HEK293 (cell line): ENCODE measurements at regions not wholly inside any gene's neighbourhood (a gene's known extent, or its start where the extent isn't known, plus 50 kb on each side); places are given as distances from the start of the nearest gene placed in this dataset.

Source experiments
- CTCF ChIA-PET: fragments of 350-600 bp; formaldehyde crosslinking; extraction: SDS; loops from one replicate; lab custom pipeline; 2021; ENCODE audit warnings: antibody characterized with exemption; lab: Yijun Ruan, JAX
- POLR2A ChIA-PET: fragments of 300-600 bp; formaldehyde crosslinking; extraction: SDS; loops from one replicate; lab custom pipeline; 2020; ENCODE audit warnings: antibody characterized with exemption, inconsistent platforms; lab: Yijun Ruan, JAX
- H3K27ac ChIP-seq: fragments of 200-500 bp; sonication (Bioruptor generic); 2 replicates; pipeline ENCODE4 v1.5.1; 2014; ENCODE audit warnings: low read depth, low read length, control low read depth, inconsistent platforms; ENCODE audit errors: extremely low read depth
- H3K36me3 ChIP-seq, 2 experiments: fragments of 200-500 bp in 1 of 2; sonication (Bioruptor generic) in 1 of 2; 1 replicate in 1 of 2; 2 replicates in 1 of 2; pipeline ENCODE4 v1.5.1; 2014 to 2017; ENCODE audit warnings: inconsistent platforms in 2 of 2, low read length in 2 of 2; ENCODE audit not compliant: control insufficient read depth in 2 of 2, insufficient read depth in 1 of 2
- H3K4me1 ChIP-seq: fragments of 200-500 bp; sonication (Bioruptor generic); 2 replicates; pipeline ENCODE4 v1.5.1; 2014; ENCODE audit warnings: mild to moderate bottlenecking, low read length, inconsistent platforms; ENCODE audit not compliant: control insufficient read depth, insufficient read depth
- H3K4me3 ChIP-seq: 2 replicates; pipeline ENCODE4 v1.5.1; 2011; ENCODE audit warnings: low read depth, mild to moderate bottlenecking, control low read depth, low read length, moderate library complexity
- H3K9me3 ChIP-seq: fragments of 200-500 bp; sonication (Bioruptor generic); 2 replicates; pipeline ENCODE4 v1.5.1; 2014; ENCODE audit warnings: low read depth, low read length, inconsistent platforms; ENCODE audit not compliant: control insufficient read depth, insufficient read depth
- ELK4 ChIP-seq: IDR thresholded peaks from 2 replicates; pipeline ENCODE4 v1.6.1; 2011; ENCODE audit warnings: mild to moderate bottlenecking, low read depth, low read length, borderline replicate concordance
- PRDM4 ChIP-seq: fragments of 450-650 bp; formaldehyde crosslinking; IDR thresholded peaks from 2 replicates; pipeline ENCODE4 v1.5.1; 2017; ENCODE audit warnings: missing biosample characterization, missing genetic modification characterization
- ZBTB10 ChIP-seq: fragments of 450-650 bp; formaldehyde crosslinking; IDR thresholded peaks from 2 replicates; pipeline ENCODE4 v1.5.1; 2016; ENCODE audit warnings: missing biosample characterization, missing genetic modification characterization
- ZBTB21 ChIP-seq: fragments of 450-650 bp; formaldehyde crosslinking; IDR thresholded peaks from 2 replicates; pipeline ENCODE4 v1.5.1; 2017; ENCODE audit warnings: missing biosample characterization, missing genetic modification characterization
- ZFP37 ChIP-seq: fragments of 450-650 bp; formaldehyde crosslinking; IDR thresholded peaks from 2 replicates; pipeline ENCODE4 v1.5.1; 2016; ENCODE audit warnings: missing biosample characterization, missing genetic modification characterization
- ZNF114 ChIP-seq: fragments of 450-650 bp; formaldehyde crosslinking; IDR thresholded peaks from 2 replicates; pipeline ENCODE4 v1.5.0; 2017; ENCODE audit warnings: missing biosample characterization, missing genetic modification characterization
- ZNF16 ChIP-seq: fragments of 450-650 bp; formaldehyde crosslinking; IDR thresholded peaks from 2 replicates; pipeline ENCODE4 v1.5.1; 2016; ENCODE audit warnings: low read depth, missing biosample characterization, missing genetic modification characterization
- ZNF184 ChIP-seq: fragments of 450-650 bp; IDR thresholded peaks from 2 replicates; pipeline ENCODE4 v1.5.1; 2018; ENCODE audit warnings: missing biosample characterization, mild to moderate bottlenecking, missing genetic modification characterization
- ZNF19 ChIP-seq: fragments of 450-650 bp; formaldehyde crosslinking; IDR thresholded peaks from 2 replicates; pipeline ENCODE4; 2016; ENCODE audit warnings: missing biosample characterization, missing genetic modification characterization, low read depth
- ZNF239 ChIP-seq: fragments of 450-650 bp; formaldehyde crosslinking; IDR thresholded peaks from 2 replicates; pipeline ENCODE4 v1.5.1; 2016; ENCODE audit warnings: missing biosample characterization, missing genetic modification characterization
- ZNF335 ChIP-seq: fragments of 450-650 bp; formaldehyde crosslinking; conservative IDR thresholded peaks from 2 replicates; pipeline ENCODE4 v1.5.1; 2016; ENCODE audit warnings: missing biosample characterization, missing genetic modification characterization
- ZNF362 ChIP-seq: fragments of 450-650 bp; formaldehyde crosslinking; IDR thresholded peaks from 2 replicates; pipeline ENCODE4 v1.5.1; 2016; ENCODE audit warnings: missing biosample characterization, missing genetic modification characterization
- ZNF366 ChIP-seq: fragments of 450-650 bp; formaldehyde crosslinking; conservative IDR thresholded peaks from 2 replicates; pipeline ENCODE4 v1.5.1; 2016; ENCODE audit warnings: missing biosample characterization, missing genetic modification characterization
- ZNF394 ChIP-seq: fragments of 450-650 bp; formaldehyde crosslinking; IDR thresholded peaks from 2 replicates; pipeline ENCODE4 v1.5.1; 2016; ENCODE audit warnings: missing biosample characterization, missing genetic modification characterization, mild to moderate bottlenecking, moderate library complexity, borderline replicate concordance
- ZNF521 ChIP-seq: fragments of 450-650 bp; formaldehyde crosslinking; IDR thresholded peaks from 2 replicates; pipeline ENCODE4 v1.5.1; 2017; ENCODE audit warnings: missing biosample characterization, mild to moderate bottlenecking, missing genetic modification characterization
- ZNF544 ChIP-seq: fragments of 450-650 bp; formaldehyde crosslinking; IDR thresholded peaks from 2 replicates; pipeline ENCODE4 v1.5.0; 2017; ENCODE audit warnings: missing biosample characterization, missing genetic modification characterization
- ZNF558 ChIP-seq: fragments of 450-650 bp; formaldehyde crosslinking; IDR thresholded peaks from 2 replicates; pipeline ENCODE4 v1.5.1; 2016; ENCODE audit warnings: missing biosample characterization, missing genetic modification characterization
- ZNF639 ChIP-seq: fragments of 450-650 bp; formaldehyde crosslinking; IDR thresholded peaks from 2 replicates; pipeline ENCODE4 v1.5.1; 2016; ENCODE audit warnings: missing biosample characterization, missing genetic modification characterization
- ZNF747 ChIP-seq: fragments of 450-650 bp; formaldehyde crosslinking; IDR thresholded peaks from 2 replicates; pipeline ENCODE4 v1.5.1; 2016; ENCODE audit warnings: missing biosample characterization, missing genetic modification characterization
- ZNF777 ChIP-seq: fragments of 450-650 bp; formaldehyde crosslinking; IDR thresholded peaks from 2 replicates; pipeline ENCODE4 v1.5.1; 2017; ENCODE audit warnings: missing biosample characterization, missing genetic modification characterization, borderline replicate concordance

- TF ChIP-seq PRDM4 (tag by site-specific recombination): no peak
- no peak for TF ChIP-seq ZNF777 (tag by site-specific recombination)
- TF ChIP-seq ZNF114 (tag by site-specific recombination): no peak
- TF ChIP-seq ZNF558 (tag by site-specific recombination): no peak
- no peak for TF ChIP-seq ZNF521 (tag by site-specific recombination)
- TF ChIP-seq ZBTB21 (tag by site-specific recombination): no peak
- no peak for TF ChIP-seq ZNF335
- no peak for TF ChIP-seq ZNF19 (tag by site-specific recombination)
These were observed 56.8 kb upstream of the TGFBR2 start (continued) for GRCh38 chr3:30549600-30549999.

GRCh38 chr3:30550246-30550645 is 56.2 kb upstream of the TGFBR2 start:
- H3K9me3 ChIP-seq: no peaks in the 10 kb centered on the region
- ChIA-PET CTCF (no interaction called here), POLR2A (no interaction called here)
- no peaks in the 10 kb centered on the region for H3K36me3 ChIP-seq
- TF ChIP-seq ZFP37 (tag by site-specific recombination) (no peak), ELK4 (no peak), ZNF239 (no peak), ZNF639 (tag by site-specific recombination) (no peak), ZNF362 (tag by site-specific recombination) (no peak), ZBTB10 (tag by site-specific recombination) (no peak), ZNF16 (tag by site-specific recombination) (no peak), ZNF558 (tag by site-specific recombination) (no peak), ZNF394 (tag by site-specific recombination) (no peak), ZNF366 (tag by site-specific recombination) (no peak), ZNF184 (tag by site-specific recombination) (no peak), ZNF747 (tag by site-specific recombination) (no peak), ZNF544 (no peak)
- no peak overlapping the region for H3K27ac ChIP-seq
- no peak overlapping the region for H3K4me3 ChIP-seq
- H3K4me1 ChIP-seq: no peaks in the 10 kb centered on the region
